GM21515 (cell line): ENCODE measurements at regions not wholly inside any gene's neighbourhood (a gene's known extent, or its start where the extent isn't known, plus 50 kb on each side); places are given as distances from the start of the nearest gene placed in this dataset.

Experiments
- ATAC-seq: cut with Tn5 transposase; IDR thresholded peaks from one replicate; pipeline ENCODE4 v1.9.1; 2021; ENCODE audit not compliant: unreplicated experiment

- no peak for ATAC-seq
Measured at GRCh38 chr17:73950593-73950914, 252.9 kb upstream of the RPL38 start.

- no peak for ATAC-seq
Measured at GRCh38 chr17:73952082-73952479, 251.4 kb upstream of the RPL38 start.

DNA sequence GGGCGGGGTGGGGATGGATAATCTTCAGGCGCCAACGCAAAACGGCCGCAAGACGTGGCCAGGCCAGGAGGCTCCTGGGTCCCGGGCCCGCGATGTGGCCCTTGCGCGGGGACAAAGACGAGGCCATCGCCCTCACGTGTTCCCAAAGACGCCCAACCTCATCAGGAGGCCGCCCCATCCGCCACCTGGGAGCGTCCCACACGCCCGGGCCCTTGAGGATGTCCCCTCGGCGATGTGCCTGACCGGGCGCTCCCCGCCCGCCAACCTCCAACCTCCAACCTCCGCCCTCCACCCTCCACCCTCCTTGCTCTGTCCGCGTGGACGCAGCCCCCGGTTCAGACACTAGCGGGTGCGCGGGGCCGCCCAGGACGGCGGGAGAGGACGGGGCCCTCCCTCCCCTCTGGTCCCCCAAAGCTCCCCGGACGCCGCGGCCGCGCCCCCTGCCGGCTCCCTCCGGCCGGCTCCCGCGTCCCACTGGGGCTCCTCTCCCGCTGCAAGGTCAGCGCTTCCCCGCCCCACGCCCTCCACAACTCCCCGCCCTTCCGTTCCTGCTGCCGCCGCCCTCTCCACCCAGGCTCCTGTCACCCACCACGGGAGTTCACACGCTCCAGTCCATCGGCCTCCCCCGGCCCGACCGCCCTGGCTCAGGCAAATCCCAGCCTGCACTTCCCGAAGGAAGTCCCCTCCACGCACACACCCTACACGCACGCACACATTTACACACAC, 250.8 kb upstream of the RPL38 start:
- ATAC-seq: no peak

DNA sequence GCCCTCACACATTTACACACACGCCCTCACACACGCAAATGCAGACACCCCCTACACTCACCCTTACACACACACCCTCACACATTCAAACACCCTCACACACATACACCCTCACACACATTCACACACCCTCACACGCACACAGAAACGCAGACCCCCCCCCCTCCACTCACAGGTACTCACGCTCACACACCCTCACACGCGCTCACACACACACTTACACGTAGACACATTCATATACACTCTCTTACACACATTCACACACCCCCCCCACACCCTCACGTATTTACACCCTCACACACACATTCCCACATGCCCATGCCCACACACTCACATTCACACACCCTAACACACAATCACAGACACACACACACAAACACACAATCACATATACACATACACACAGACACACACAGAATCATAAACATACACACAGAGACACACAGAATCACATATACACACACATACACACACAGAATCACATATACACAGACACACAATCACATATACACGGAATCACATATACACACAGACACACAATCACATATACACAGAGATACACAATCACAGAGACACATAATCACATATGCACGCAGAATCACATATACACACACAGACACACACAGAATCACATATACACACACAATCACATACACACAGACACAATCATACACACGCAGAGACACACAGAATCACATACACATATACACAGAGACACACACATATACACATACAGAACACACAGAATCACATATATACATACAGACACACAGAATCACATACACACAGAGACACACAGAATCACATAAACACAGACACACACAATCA, 250.1 kb upstream of the RPL38 start:
- ATAC-seq: no peak

DNA sequence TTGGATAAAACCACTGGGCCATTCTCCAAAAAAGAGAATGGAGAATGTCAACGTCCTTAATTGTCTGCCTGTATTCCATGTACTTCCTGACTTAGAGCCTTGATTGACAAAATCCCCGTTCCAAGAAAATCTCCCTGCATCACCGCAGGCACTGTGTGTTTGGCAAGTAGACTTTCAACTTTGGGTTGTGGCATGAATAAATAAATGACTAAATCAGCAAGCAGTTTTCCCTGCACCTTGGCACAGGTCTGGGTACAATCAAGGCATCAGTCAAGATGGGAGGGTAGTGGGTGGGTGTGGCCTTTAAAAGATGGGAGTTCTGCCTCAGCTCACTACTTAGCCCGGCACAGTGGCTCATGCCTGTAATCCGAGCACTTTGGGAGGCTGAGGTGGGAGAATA, 248.5 kb upstream of the RPL38 start:
- ATAC-seq: no peak

DNA sequence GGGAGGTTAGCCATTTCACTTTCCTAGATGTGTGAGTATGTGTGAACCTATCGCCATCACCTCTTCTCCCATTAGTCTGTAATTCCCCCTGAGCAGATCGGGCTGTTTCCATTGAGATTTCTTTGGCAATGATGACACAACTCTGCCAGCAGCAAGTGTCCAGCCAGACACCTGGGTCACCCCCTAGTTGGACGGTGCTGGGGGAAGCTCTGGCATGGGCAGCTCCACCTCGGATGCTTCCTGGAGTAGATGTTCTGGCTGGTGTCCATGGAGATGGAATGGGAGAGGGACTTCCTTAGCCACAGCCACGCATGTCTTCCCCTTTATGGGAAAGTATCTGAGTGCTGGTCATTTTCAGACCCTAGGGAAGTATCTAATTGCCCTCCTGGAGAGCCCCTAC, 247.9 kb upstream of the RPL38 start:
- ATAC-seq: no peak

DNA sequence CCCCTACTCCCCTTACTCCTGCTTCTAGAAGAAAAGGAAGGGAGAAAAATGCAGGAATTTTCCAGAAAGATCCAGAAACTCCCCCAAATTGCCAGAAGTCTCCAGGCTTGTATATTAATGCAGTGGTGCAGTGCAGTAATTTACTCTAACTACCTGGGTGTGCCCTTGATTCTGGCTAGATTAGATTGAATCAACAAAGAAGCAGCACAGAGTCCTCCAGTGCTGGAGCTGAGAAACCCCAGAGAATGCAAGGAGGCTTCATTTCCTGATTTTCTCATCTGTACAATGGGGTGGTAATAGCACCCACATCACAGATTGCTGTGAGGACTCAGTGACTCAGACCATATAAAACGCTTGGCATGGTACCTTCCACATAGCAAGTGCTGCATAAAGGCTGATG, 247.3 kb upstream of the RPL38 start:
- no peak for ATAC-seq

- no peak for ATAC-seq
Measured at GRCh38 chr17:73956595-73957465, 246.6 kb upstream of the RPL38 start.

- no peak for ATAC-seq
Measured at GRCh38 chr17:73957564-73957963, 245.9 kb upstream of the RPL38 start.

DNA sequence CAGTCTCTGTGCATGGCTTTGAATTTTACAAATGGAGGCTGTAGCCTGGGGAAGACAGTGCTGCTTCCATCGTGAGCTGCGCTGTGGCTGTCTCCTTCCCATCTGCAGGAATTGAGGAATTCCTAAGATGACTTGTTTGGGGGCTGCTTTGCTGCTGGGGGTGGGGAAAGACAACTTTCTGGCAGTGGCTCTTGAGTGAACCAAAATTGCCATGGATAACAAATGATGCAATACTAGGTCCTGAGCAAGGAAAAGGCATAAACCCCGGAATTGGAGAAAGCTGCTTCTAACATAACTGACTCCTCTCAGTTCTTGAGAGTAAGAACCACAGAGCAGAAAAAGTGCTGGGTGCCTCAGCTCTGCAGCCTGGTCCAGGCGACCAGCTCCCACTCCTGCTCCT, 245.0 kb upstream of the RPL38 start:
- no peak for ATAC-seq

- no peak for ATAC-seq
Measured at GRCh38 chr17:73960469-73960868, 243.0 kb upstream of the RPL38 start.

GRCh38 chr17:73962308-73962707, 241.2 kb upstream of the RPL38 start:
- ATAC-seq: no peak

DNA sequence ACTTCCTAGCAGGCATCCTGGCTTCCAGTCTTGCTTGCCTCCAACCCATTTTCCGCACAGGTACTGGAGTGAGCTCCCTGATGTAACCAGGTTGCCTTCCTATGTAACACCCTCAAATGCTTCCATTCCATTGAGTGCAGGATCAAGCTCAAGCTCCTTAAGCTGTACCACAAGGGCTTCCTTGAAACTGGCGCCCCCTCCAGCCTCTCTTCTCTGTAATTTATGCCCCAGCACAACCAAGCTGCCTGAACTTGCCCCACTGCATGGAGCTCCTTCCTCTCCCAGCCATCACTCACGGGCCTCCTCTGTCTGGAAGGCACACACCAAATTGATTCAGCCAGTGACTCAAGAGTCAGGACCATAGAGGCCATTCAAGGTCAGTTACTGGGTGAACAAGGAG, 234.8 kb upstream of the RPL38 start:
- no peak for ATAC-seq

- no peak for ATAC-seq
Measured at GRCh38 chr17:73969956-73970355, 233.5 kb upstream of the RPL38 start.

DNA sequence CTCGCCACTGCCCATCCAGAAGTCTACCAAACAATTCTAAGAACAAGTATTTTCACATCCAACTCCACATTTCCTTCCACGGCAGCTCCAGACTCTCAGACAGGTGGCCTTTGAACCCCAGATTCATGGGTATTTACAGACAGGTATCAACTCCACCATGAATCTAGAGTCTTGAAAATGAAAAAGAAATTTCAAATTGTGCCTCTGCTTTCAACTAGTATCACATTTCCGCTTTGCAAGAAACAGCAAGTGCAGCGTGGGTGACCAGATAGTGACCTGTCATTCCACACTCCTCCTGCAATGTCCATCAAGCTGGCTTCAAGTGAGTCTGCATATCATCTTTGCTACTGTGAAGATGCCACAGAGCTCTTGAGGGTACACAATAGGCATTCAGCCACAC, 232.4 kb upstream of the RPL38 start:
- ATAC-seq: no peak

- ATAC-seq: no peak
Measured at GRCh38 chr17:73972056-73972455, 231.4 kb upstream of the RPL38 start.

DNA sequence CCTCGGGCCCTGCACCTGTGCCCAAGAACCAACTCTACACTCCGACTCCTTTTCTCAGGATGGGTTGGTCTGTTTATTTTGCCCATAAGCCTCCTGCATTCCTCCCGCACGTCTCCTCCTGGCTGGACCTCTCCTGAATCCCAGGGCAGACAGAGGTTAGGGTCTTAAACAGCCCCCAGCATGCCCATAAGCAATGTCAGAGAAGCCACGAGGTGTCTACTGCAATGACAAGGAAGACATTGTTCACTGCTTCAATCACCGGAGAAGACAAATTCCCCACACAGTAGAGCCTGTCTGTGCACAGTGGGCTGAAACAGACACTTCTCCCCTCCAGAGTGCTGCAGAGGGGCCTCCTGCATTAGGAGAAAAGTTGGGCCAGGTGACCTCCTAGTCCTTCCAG, 230.6 kb upstream of the RPL38 start:
- no peak for ATAC-seq

GRCh38 chr17:73973586-73974409, 229.7 kb upstream of the RPL38 start:
- ATAC-seq: no peak

GRCh38 chr17:73974536-73974935, 228.9 kb upstream of the RPL38 start:
- no peak for ATAC-seq

- no peak for ATAC-seq
Measured at GRCh38 chr17:73976147-73976546, 227.3 kb upstream of the RPL38 start.
